A673 (cell line): ENCODE measurements at regions not wholly inside any gene's neighbourhood (a gene's known extent, or its start where the extent isn't known, plus 50 kb on each side); places are given as distances from the start of the nearest gene placed in this dataset.

ENCODE experiments used
- CTCF ChIP-seq: fragments of 300-800, 200-600 bp; sonication (generic); conservative IDR thresholded peaks from 2 replicates; pipeline ENCODE4 v1.5.1; 2017; ENCODE audit warnings: low read depth, mild to moderate bottlenecking, antibody characterized with exemption, low read length, moderate library complexity, mixed read lengths
- EZH2 ChIP-seq: fragments of 200-600 bp; sonication (generic); IDR thresholded peaks from 2 replicates; pipeline ENCODE4 v1.6.1; 2017; ENCODE audit warnings: borderline replicate concordance, low read depth, mild to moderate bottlenecking, mixed read lengths, antibody characterized with exemption, low read length; ENCODE audit not compliant: poor library complexity, severe bottlenecking

- TF ChIP-seq CTCF (no peak), EZH2 (no peak)
Observed at GRCh38 chr20:60512443-60512842, 554.2 kb downstream of the CDH26 start.
